Uterus (tissue), 2 donors: ENCODE measurements at regions not wholly inside any gene's neighbourhood (a gene's known extent, or its start where the extent isn't known, plus 50 kb on each side); places are given as distances from the start of the nearest gene placed in this dataset.

Experiments used
- CTCF ChIP-seq, 4 experiments: fragments of 200-600 bp in 2 of 4; fragments of 450-650 bp in 2 of 4; sonication (generic) in 2 of 4; IDR thresholded peaks; one replicate each; pipeline ENCODE4 v1.5.1; 2016 to 2019; ENCODE audit warnings: antibody characterized with exemption in 4 of 4, mild to moderate bottlenecking in 2 of 4, moderate library complexity in 1 of 4
- POLR2A ChIP-seq, 2 donors: fragments of 450-650 bp; IDR thresholded peaks; one replicate each; pipeline ENCODE4 v1.6.1; 2016; ENCODE audit warnings: antibody characterized with exemption in 2 of 2, mild to moderate bottlenecking in 1 of 2, moderate library complexity in 1 of 2

- TF ChIP-seq POLR2A (IDR thresholded peaks at IDR 0.05) (no peak), CTCF (IDR thresholded peaks at IDR 0.05) (no peak)
These were observed 63.7 kb upstream of the RTL1 start for GRCh38 chr14:100967178-100967577.
